GM12874 (cell line): ENCODE measurements at regions not wholly inside any gene's neighbourhood (a gene's known extent, or its start where the extent isn't known, plus 50 kb on each side); places are given as distances from the start of the nearest gene placed in this dataset.

Source experiments
- TF ChIP-seq, protein P1 (sequence below): IDR thresholded peaks from 2 replicates; pipeline ENCODE4 v1.5.1; 2011; ENCODE audit warnings: low read depth, mild to moderate bottlenecking, control low read depth, low read length, moderate library complexity; ENCODE audit not compliant: insufficient read depth

DNA sequence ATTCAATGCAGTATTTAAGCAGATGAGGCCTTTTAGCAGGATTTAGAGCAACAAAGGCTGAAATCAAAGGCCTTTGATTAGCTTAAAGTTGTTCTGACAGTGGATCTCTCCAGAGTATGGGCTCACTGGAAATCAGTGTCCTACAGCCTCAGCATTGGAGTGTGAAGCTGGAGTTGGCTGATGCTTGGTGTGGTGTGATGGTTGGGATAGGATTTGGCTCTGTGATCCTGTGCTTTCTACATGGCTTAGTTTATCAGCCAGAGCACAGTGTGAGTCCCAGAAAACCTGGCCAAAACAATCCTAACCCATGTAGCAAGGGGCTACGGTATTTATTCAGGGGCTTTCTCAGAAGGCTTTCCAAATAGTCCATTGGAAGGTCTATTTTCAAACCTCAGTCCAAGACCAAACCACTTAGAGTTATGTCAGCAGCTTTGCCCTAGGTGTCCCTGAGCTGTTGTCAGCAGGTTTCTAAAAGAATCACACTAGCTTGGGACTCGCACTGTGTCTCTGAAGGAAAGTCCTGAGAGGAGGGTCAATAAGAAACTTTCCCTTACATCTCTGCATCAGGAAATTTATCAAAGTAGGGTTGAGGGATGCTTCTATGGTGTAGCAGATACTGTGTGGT, 65.4 kb upstream of the ANKRD1 start:
- TF ChIP-seq, protein P1, sequence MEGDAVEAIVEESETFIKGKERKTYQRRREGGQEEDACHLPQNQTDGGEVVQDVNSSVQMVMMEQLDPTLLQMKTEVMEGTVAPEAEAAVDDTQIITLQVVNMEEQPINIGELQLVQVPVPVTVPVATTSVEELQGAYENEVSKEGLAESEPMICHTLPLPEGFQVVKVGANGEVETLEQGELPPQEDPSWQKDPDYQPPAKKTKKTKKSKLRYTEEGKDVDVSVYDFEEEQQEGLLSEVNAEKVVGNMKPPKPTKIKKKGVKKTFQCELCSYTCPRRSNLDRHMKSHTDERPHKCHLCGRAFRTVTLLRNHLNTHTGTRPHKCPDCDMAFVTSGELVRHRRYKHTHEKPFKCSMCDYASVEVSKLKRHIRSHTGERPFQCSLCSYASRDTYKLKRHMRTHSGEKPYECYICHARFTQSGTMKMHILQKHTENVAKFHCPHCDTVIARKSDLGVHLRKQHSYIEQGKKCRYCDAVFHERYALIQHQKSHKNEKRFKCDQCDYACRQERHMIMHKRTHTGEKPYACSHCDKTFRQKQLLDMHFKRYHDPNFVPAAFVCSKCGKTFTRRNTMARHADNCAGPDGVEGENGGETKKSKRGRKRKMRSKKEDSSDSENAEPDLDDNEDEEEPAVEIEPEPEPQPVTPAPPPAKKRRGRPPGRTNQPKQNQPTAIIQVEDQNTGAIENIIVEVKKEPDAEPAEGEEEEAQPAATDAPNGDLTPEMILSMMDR: no peak

DNA sequence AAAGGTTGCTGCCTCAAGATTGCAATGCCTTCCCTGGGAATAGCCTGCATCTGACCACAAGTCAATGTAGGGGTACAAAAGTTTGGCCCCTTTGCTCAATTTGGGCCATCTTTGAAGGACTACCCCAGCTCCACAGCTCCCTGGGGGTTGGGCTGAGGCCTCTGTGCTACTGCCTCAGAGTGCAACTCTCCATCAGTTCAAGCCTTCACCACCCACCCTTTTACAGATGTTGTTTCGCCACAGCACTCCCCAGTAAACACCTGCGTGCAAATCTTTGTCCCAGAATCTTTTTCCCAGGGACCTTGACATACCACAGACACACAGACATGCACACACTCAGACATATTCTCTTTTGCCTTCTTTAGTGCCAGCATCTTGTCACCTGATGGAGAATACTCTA, 66.0 kb upstream of the ANKRD1 start:
- TF ChIP-seq, protein P1: no peak

DNA sequence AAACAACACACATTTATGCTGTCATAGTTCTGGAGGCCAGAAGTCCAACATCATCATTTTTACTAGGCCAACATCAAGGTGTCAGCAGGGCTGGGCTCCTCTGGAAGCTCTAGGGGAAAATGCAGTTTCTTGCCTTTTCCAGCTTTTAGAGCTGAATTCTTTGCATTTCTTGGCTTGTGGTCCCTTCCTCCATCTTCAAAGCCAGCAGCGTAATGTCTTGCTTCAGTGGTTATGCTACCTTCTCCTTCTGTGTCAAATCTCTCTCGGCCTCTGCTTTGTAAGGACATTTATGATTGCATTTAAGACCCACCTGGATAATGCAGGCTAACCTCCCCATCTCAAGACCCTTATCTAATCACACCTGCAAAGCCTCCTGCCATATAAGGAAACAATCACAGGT, 66.5 kb upstream of the ANKRD1 start:
- TF ChIP-seq, protein P1: no peak

DNA sequence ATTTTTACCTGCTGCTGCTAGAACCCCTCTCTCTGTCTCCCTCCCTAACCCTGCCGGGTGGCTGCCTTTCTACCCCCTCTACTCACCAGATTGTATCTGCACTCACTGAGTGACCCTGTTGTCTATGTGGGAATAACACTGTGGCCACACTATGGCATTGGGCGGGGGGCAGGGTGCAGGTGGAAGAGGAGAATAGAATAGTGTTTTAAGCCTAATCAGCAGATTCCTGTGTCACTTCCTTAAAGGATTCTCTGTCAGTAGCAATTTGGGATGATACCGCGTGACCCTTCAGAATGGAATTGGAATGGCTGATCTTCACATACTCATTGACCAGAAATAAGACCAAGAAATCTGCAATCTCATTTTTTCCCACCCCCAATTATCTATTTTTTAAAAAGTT, 67.1 kb upstream of the ANKRD1 start:
- TF ChIP-seq, protein P1: no peak

DNA sequence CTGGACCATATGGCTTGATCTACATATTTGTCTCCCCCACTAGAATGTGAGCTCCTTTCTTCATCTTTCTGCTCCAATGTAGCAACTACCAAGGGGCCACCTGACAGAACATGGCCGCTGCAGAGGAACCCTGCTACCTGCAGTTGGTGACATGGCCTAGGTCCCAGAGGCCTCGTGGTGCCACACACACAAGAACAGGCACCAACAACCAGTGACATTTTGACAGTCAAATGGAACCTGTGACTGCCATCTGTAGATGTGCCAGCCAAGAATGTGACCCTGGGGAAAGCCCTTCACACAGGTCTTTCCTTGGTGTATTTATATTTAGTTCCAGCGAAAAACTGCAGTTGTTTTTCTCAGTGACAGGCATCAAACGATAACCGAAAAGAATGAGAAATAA, 67.9 kb upstream of the ANKRD1 start:
- TF ChIP-seq, protein P1: no peak

DNA sequence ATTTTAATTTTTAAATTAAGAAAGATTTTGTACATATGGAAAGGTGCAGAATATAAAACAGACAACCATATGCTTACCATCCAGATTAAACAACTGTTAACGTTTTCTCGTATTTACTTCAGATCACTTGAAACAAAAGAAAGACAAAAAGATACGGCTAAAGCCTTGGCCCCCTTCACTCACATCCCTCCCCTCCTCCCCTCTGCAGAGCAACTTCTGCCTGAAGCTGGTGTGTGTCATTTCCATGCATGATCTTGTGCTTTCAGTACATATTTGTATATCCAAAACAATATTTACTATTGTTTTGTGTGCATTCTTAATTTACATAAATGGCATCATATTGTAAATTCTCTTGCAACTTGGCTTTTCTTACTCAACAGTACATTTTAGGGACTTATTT, 68.5 kb upstream of the ANKRD1 start:
- TF ChIP-seq, protein P1: no peak

DNA sequence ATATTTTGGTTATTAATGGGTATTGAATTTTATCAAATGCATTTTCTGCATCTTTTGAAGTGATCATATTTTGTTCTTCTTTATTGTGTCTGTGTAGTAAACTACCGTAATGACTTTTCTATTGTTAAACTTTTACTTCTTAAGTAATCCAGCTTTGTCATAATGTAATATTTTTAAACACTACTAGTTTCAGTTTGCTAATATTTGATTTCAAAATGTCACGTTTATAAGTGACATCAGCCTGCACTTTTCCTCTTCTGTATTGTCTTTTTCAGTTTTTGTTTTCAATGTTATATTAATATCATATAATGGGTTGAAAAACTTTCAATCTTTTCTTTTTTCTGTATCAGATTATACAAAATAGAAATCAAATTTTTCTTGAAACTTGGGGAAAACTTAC, 71.6 kb upstream of the ANKRD1 start:
- TF ChIP-seq, protein P1: no peak
